Neutrophil (primary cell): ENCODE measurements at regions not wholly inside any gene's neighbourhood (a gene's known extent, or its start where the extent isn't known, plus 50 kb on each side); places are given as distances from the start of the nearest gene placed in this dataset.

ENCODE experiments used
- H3K27ac ChIP-seq: fragments of 200-600 bp; sonication (generic); 2 replicates; pipeline ENCODE4 v1.5.1; 2016; ENCODE audit warnings: mild to moderate bottlenecking, moderate library complexity
- H3K27me3 ChIP-seq: fragments of 200-600 bp; sonication (generic); 2 replicates; pipeline ENCODE4 v1.6.0; 2016; ENCODE audit warnings: mild to moderate bottlenecking
- H3K36me3 ChIP-seq: fragments of 200-600 bp; sonication (generic); 2 replicates; pipeline ENCODE4 v1.5.1; 2017
- H3K4me1 ChIP-seq, 2 experiments: fragments of 200-600 bp in 1 of 2; sonication (generic) in 1 of 2; 1 replicate in 1 of 2; 2 replicates in 1 of 2; pipeline versions ENCODE4 v1.5.1 to v1.6.1; 2013 to 2016; ENCODE audit warnings: low read depth in 1 of 2, low read length in 1 of 2, mild to moderate bottlenecking in 1 of 2, moderate library complexity in 1 of 2; ENCODE audit not compliant: control insufficient read depth in 1 of 2, insufficient read depth in 1 of 2
- H3K4me3 ChIP-seq, 2 experiments: fragments of 200-600 bp in 1 of 2; sonication (generic) in 1 of 2; 1 replicate in 1 of 2; 2 replicates in 1 of 2; pipeline ENCODE4 v1.5.1; 2013 to 2016; ENCODE audit warnings: low read depth in 1 of 2, low read length in 1 of 2, mild to moderate bottlenecking in 1 of 2, moderate library complexity in 1 of 2
- H3K9me3 ChIP-seq: fragments of 200-600 bp; sonication (generic); 2 replicates; pipeline ENCODE4 v1.5.1; 2016
- TF ChIP-seq, protein P1 (sequence below): fragments of 200-600 bp; sonication (generic); IDR thresholded peaks from 2 replicates; pipeline ENCODE4 v1.5.1; 2016; ENCODE audit warnings: antibody characterized with exemption

GRCh38 chr17:55625521-55625920 is 97.1 kb downstream of the TMEM100 start:
- Histone ChIP-seq H3K9me3 (no peaks in the 10 kb centered on the region), H3K36me3 (no peaks in the 10 kb centered on the region), H3K4me1 (no peaks in the 10 kb centered on the region), H3K27me3 (peaks cover 4% of the 10 kb centered on the region), H3K4me3 (no peak overlapping the region), H3K27ac (no peak overlapping the region)
- TF ChIP-seq, protein P1, sequence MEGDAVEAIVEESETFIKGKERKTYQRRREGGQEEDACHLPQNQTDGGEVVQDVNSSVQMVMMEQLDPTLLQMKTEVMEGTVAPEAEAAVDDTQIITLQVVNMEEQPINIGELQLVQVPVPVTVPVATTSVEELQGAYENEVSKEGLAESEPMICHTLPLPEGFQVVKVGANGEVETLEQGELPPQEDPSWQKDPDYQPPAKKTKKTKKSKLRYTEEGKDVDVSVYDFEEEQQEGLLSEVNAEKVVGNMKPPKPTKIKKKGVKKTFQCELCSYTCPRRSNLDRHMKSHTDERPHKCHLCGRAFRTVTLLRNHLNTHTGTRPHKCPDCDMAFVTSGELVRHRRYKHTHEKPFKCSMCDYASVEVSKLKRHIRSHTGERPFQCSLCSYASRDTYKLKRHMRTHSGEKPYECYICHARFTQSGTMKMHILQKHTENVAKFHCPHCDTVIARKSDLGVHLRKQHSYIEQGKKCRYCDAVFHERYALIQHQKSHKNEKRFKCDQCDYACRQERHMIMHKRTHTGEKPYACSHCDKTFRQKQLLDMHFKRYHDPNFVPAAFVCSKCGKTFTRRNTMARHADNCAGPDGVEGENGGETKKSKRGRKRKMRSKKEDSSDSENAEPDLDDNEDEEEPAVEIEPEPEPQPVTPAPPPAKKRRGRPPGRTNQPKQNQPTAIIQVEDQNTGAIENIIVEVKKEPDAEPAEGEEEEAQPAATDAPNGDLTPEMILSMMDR, result no peak

- Histone ChIP-seq H3K27ac (no peak overlapping the region), H3K9me3 (no peaks in the 10 kb centered on the region), H3K36me3 (no peaks in the 10 kb centered on the region), H3K4me3 (no peak overlapping the region), H3K27me3 (peaks cover 4% of the 10 kb centered on the region), H3K4me1 (no peaks in the 10 kb centered on the region)
- TF ChIP-seq, protein P1, result no peak
Observed at GRCh38 chr17:55624772-55625433, 97.8 kb downstream of the TMEM100 start.

- Histone ChIP-seq H3K27ac (no peak overlapping the region), H3K36me3 (no peaks in the 10 kb centered on the region), H3K4me3 (no peak overlapping the region), H3K4me1 (no peaks in the 10 kb centered on the region), H3K27me3 (peaks cover 4% of the 10 kb centered on the region), H3K9me3 (no peaks in the 10 kb centered on the region)
- TF ChIP-seq, protein P1, result no peak
Observed at GRCh38 chr17:55622547-55622946, 100.1 kb downstream of the TMEM100 start.

DNA sequence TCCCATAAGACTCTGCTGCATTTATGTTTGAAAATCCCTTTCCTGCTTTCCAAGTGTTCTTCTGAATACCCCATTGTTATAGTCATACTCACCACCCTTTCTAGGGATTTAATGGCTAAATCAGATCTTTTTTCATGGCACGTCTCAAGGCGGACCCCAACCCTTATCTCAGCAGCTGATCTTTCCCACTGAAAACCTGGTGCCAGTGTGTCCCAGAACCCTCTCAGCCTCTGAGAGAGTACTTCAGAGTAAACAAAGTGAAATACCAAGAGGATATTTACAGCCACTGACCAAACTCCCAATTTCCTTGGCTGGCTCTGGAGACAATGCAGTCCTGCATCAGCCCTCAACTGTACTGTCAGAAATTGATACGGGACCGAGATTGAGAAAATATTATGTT is 101.7 kb downstream of the TMEM100 start:
- TF ChIP-seq, protein P1, result no peak
- H3K27ac ChIP-seq, result no peak overlapping the region
- no peaks in the 10 kb centered on the region for H3K36me3 ChIP-seq
- no peaks in the 10 kb centered on the region for H3K4me1 ChIP-seq
- no peak overlapping the region for H3K4me3 ChIP-seq
- no peaks in the 10 kb centered on the region for H3K9me3 ChIP-seq
- peaks cover 4% of the 10 kb centered on the region for H3K27me3 ChIP-seq

DNA sequence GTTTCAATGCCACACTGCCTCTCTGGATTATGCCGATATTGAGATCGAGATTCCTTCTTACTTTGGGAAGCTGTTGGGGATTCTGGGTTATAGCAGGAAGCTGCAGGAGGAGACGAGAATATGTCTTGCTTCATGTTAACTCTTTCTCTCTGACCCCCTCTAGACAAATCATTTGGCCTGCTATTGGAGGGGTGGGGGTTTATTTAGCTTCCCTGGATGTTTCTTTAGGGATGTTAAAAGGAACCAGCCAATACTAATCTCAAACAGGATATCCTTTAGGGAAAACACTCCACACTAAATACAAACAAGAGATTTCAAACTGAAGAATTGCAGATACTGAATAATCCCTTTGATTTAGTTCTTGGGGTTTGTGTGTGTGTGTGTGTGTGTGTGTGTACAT is 102.6 kb downstream of the TMEM100 start:
- no peak overlapping the region for H3K4me3 ChIP-seq
- H3K36me3 ChIP-seq, result no peaks in the 10 kb centered on the region
- H3K27ac ChIP-seq, result no peak overlapping the region
- H3K9me3 ChIP-seq, result no peaks in the 10 kb centered on the region
- H3K4me1 ChIP-seq, result no peaks in the 10 kb centered on the region
- H3K27me3 ChIP-seq, result peaks cover 4% of the 10 kb centered on the region
- TF ChIP-seq, protein P1, result no peak

GRCh38 chr17:55617441-55617840 is 105.2 kb downstream of the TMEM100 start:
- TF ChIP-seq, protein P1, result no peak
- H3K27me3 ChIP-seq, result no peaks in the 10 kb centered on the region
- H3K36me3 ChIP-seq, result no peaks in the 10 kb centered on the region
- H3K4me3 ChIP-seq, result no peak overlapping the region
- no peaks in the 10 kb centered on the region for H3K9me3 ChIP-seq
- H3K27ac ChIP-seq, result no peak overlapping the region
- H3K4me1 ChIP-seq, result no peaks in the 10 kb centered on the region
